ENCODE measurements at regions not wholly inside any gene's neighbourhood (a gene's known extent, or its start where the extent isn't known, plus 50 kb on each side); places are given as distances from the start of the nearest gene placed in this dataset.

- no peak for DNase-seq
- H2AFZ ChIP-seq (ENCODE audit: insufficient read depth, low read depth, low read length, poor library complexity, severe bottlenecking), result no peak overlapping the region
- WGBS (ENCODE audit: insufficient coverage), result 0% methylated on average over 1 of the region's 2 CpGs
- Mint-ChIP-seq H3K36me3 (no peaks in the 10 kb centered on the region), H3K27me3 (ENCODE audit: low read depth in 3 of 3) (peaks cover 8 to 15% (median 14%) of the 10 kb centered on the region in 3 donors), H3K9me3 (peaks cover 0 to 4% (median 0%) of the 10 kb centered on the region in 7 donors), H3K4me3 (no peak overlapping the region), H3K27ac (no peak overlapping the region), H3K4me1 (no peaks in the 10 kb centered on the region)
- no peak for TF ChIP-seq CTCF (IDR thresholded peaks at IDR 0.05)
- intact Hi-C loops (cut with micrococcal nuclease), result no loop called here
- H3K36me3 ChIP-seq (replicated peaks in 1 of 2; ENCODE audit: control insufficient read depth in 1 of 2, insufficient read depth in 2 of 2, low read length in 2 of 2), result no peaks in the 10 kb centered on the region
- no peak overlapping the region for H3K4me2 ChIP-seq (replicated peaks; ENCODE audit: extremely low read depth, low read length, poor library complexity, severe bottlenecking)
- no peak overlapping the region for H3K9ac ChIP-seq (ENCODE audit: insufficient read depth, low read length, poor library complexity, severe bottlenecking)
- H3K79me2 ChIP-seq (ENCODE audit: insufficient read depth, low read length), result no peaks in the 10 kb centered on the region
- H3K4me3 ChIP-seq (replicated peaks in 1 of 3; ENCODE audit: low read depth in 2 of 3, low read length in 3 of 3), result no peak overlapping the region
- H3K27me3 ChIP-seq (ENCODE audit: control insufficient read depth in 2 of 2, insufficient read depth in 2 of 2, low read length in 2 of 2), result peaks cover 3 to 4% of the 10 kb centered on the region in 2 donors
- no peaks in the 10 kb centered on the region for H4K20me1 ChIP-seq (ENCODE audit: insufficient read depth, low read length)
- H3K4me1 ChIP-seq (ENCODE audit: control insufficient read depth in 1 of 2, insufficient read depth in 2 of 2, low read length in 2 of 2), result no peaks in the 10 kb centered on the region
- H3K27ac ChIP-seq (ENCODE audit: low read depth in 1 of 2, low read length in 2 of 2), result no peak overlapping the region
- no peaks in the 10 kb centered on the region for H3K9me3 ChIP-seq (replicated peaks in 1 of 2; ENCODE audit: control insufficient read depth in 1 of 2, insufficient read depth in 1 of 2, low read length in 2 of 2)
Observed at GRCh38 chr17:34135841-34136240, 119.2 kb upstream of the CCL2 start.

DNA sequence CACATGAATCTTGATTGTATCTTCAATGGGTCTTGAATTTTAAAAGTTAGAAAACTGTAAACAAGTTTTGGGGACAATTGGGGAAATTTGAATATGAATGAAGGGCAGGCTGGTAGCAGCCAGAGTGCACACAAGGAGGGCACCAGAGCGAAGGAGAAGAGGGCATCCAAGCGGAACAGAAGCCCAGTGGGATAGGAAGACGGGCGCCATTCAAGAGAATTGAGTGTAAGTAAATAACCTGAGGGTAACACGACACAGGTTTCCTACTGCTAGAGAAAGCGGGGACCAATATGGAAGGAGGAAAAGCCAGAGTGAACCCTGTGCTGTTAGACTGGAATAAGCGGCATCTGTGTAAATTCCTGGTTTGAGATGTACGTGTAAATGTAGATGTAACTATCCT is 115.1 kb upstream of the CCL2 start:
- Mint-ChIP-seq H3K27ac (no peak overlapping the region), H3K36me3 (no peaks in the 10 kb centered on the region), H3K4me3 (no peak overlapping the region), H3K4me1 (no peaks in the 10 kb centered on the region), H3K27me3 (ENCODE audit: low read depth in 3 of 3) (peaks cover 9 to 14% (median 13%) of the 10 kb centered on the region in 3 donors), H3K9me3 (peaks cover 0 to 4% (median 0%) of the 10 kb centered on the region in 7 donors)
- Histone ChIP-seq H4K20me1 (ENCODE audit: insufficient read depth, low read length) (no peaks in the 10 kb centered on the region), H3K9ac (ENCODE audit: insufficient read depth, low read length, poor library complexity, severe bottlenecking) (no peak overlapping the region), H3K4me2 (replicated peaks; ENCODE audit: extremely low read depth, low read length, poor library complexity, severe bottlenecking) (no peak overlapping the region), H3K4me3 (replicated peaks in 1 of 3; ENCODE audit: low read depth in 2 of 3, low read length in 3 of 3) (no peak overlapping the region), H3K36me3 (replicated peaks in 1 of 2; ENCODE audit: control insufficient read depth in 1 of 2, insufficient read depth in 2 of 2, low read length in 2 of 2) (no peaks in the 10 kb centered on the region), H2AFZ (ENCODE audit: insufficient read depth, low read depth, low read length, poor library complexity, severe bottlenecking) (no peak overlapping the region), H3K79me2 (ENCODE audit: insufficient read depth, low read length) (no peaks in the 10 kb centered on the region), H3K9me3 (replicated peaks in 1 of 2; ENCODE audit: control insufficient read depth in 1 of 2, insufficient read depth in 1 of 2, low read length in 2 of 2) (no peaks in the 10 kb centered on the region), H3K27me3 (ENCODE audit: control insufficient read depth in 2 of 2, insufficient read depth in 2 of 2, low read length in 2 of 2) (peaks cover 4 to 6% of the 10 kb centered on the region in 2 donors), H3K27ac (ENCODE audit: low read depth in 1 of 2, low read length in 2 of 2) (no peak overlapping the region), H3K4me1 (ENCODE audit: control insufficient read depth in 1 of 2, insufficient read depth in 2 of 2, low read length in 2 of 2) (no peaks in the 10 kb centered on the region)
- intact Hi-C loops (cut with micrococcal nuclease), result no loop called here
- 69% methylated on average over 5 of the region's 8 CpGs for WGBS (ENCODE audit: insufficient coverage)
- TF ChIP-seq CTCF (IDR thresholded peaks at IDR 0.05), result no peak
- no peak for DNase-seq

All from CD14-positive monocyte (primary cell).